GM12872 (cell line): ENCODE measurements at regions not wholly inside any gene's neighbourhood (a gene's known extent, or its start where the extent isn't known, plus 50 kb on each side); places are given as distances from the start of the nearest gene placed in this dataset.
A peak's percentile ranks its signal among the peaks of the same experiment; 100 is the strongest.

ENCODE experiments used
- TF ChIP-seq, protein P1 (sequence below): IDR thresholded peaks from 3 replicates; pipeline ENCODE4 v1.5.1; 2011; ENCODE audit warnings: low read depth, mild to moderate bottlenecking, low read length, moderate library complexity; ENCODE audit not compliant: insufficient read depth

DNA sequence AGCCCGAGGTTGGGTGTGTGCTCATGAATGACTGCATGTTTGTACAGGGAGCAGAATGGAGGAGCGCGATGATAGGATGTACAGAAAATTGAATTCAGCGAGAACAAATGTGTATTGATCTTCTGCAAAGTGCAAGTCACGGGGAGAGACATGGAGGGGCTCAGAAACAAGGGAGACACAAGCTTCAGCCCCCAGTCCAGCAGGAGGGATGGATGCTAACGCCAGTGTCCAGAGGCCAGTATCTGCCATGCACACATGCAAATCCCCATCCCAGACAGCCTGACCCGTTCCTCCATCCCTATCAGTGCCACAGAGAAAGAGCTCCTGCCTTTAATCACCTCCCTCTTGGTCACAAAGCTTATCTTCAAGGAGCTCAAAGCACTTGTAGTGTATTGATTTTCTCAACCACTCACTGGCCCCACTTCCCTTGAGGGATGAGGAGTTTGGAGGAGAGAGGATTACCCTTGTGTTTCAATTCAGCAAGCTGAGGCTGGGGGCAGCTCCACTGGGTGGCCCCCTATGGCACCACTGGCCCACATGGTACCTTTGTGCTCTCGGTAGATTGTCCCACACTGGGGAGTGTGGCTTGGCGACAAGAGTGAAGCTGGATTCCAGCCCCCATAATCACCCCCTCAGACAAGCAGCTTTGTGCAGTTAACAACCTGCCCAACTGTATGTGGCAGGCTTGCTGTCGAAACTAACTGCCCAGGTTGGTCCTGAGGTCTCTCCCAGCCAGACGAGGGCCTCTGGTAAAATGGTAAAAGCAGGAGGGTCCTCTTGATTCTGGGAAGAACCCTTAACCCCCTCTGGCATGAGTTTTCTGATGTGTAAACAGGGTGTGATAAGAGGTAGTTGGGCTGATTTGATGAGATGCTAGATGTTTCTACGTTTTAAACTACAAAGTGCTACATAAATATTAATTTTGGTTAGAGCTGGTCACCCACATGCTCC lies 151.6 kb upstream of the UNC5B start:
- TF ChIP-seq, protein P1, sequence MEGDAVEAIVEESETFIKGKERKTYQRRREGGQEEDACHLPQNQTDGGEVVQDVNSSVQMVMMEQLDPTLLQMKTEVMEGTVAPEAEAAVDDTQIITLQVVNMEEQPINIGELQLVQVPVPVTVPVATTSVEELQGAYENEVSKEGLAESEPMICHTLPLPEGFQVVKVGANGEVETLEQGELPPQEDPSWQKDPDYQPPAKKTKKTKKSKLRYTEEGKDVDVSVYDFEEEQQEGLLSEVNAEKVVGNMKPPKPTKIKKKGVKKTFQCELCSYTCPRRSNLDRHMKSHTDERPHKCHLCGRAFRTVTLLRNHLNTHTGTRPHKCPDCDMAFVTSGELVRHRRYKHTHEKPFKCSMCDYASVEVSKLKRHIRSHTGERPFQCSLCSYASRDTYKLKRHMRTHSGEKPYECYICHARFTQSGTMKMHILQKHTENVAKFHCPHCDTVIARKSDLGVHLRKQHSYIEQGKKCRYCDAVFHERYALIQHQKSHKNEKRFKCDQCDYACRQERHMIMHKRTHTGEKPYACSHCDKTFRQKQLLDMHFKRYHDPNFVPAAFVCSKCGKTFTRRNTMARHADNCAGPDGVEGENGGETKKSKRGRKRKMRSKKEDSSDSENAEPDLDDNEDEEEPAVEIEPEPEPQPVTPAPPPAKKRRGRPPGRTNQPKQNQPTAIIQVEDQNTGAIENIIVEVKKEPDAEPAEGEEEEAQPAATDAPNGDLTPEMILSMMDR = no peak

DNA sequence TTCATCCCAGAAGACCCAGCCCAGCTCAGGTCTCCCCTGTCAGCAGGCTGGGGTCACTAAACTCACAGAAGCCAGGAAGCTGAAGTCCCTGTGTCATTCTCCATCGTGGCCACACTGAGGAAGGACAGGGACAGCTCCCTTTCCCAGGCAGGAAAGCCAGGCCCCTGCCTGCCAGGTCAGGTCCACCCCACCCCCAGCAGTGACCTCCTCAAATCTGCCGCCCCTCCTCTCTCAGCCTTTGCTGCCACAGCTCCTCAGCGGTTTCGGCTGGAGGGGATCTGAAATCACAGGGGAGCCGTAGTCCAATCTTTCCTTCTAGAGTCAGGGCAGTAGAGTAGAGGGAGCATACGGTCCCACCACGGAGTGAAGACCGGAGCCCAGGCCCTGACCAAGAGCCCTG lies 150.9 kb upstream of the UNC5B start:
- TF ChIP-seq, protein P1 = no peak

DNA sequence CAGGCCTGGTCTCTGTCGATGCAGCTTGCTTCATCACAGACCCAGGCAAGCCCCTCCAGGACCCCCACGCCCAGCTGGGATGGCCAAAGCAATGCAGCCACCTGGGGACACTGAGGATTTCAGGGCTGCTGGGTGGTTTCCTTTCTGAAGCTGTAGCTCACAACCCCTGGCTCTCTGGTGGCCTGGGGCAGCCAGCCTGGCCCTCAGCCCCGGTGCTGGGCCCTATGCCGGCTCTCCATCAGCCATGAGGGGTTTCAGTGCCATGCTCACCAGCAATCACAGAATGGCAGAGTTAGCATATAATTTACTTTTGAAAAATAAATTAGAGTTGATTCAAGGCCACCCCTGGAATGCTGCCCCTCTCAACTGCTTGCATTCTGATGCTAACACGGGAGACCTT lies 150.2 kb upstream of the UNC5B start:
- TF ChIP-seq, protein P1 = no peak

DNA sequence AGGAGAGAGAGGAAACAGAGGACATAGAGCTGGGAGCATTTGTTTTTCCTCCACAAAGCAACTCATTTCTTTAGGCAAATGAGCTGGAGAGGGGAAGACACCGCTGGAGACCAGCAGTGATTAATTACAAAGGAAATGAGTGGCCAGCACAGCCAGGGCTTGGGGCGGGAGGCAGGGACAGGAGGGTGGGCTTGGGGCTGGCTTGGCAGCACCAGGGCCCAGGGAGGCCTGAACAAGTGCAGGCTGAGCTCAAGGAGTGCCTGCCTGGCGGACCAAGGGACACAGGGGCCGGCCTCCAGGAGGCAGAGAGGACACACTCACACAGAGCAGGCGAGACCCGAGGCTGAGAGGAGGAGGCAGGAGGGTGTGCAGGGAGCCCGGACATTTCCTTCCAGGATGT lies 149.0 kb upstream of the UNC5B start:
- TF ChIP-seq, protein P1 = no peak

DNA sequence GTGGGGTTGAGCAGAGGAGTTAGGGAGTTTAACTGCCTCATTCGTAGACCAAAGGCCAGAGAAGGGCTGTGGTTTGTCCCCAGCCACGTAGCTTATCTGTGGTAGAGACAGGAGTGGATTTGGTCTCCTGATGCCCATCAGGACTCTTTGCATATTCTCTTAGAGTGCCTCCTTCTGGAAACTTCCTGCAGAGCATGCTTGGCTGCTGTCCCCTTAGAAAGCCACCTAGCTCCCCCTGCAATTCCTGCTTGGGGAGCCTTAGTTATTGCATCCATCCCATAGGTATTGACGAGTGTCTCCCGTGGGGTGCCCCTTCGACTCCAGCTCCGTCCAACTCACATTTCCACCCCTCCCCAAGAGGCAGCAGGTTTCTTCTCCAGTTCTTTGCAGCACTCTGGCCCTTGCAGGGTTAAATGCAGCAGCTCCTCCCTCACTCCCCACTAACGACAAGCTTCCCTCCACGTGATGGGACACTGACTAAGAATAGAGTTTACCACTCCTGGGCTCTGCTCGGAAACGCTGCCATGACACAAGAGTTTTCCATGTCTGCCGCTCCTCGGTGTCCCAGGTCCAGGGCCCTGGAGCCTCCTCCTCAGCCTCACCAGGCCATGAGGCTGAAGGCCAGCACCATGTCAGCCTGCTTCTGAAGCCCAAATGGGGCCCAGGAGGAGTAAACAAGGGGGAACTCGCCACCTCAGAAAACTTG lies 147.8 kb upstream of the UNC5B start:
- TF ChIP-seq, protein P1 = peak; percentile 41; the same call in 2 of the 3 replicates

DNA sequence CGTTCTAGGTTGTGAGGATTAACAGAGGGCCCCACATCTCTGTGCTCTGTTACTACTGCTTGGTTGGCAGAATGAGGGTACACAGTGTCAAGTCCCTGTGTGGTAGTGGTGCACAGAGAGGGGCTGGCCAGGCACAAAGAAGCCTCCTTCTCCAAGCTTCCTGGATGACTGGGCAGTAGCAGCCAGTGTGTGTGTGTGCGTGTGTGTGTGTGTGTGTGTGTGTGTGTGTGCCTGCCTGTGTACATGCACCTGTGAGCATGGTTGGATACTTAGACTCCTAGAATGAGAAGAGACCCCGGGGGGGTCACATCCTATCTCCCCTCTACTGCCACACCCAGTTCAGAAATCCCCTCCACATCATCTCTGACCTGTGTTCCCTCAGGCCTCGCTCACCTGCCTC lies 146.7 kb upstream of the UNC5B start:
- TF ChIP-seq, protein P1 = no peak

DNA sequence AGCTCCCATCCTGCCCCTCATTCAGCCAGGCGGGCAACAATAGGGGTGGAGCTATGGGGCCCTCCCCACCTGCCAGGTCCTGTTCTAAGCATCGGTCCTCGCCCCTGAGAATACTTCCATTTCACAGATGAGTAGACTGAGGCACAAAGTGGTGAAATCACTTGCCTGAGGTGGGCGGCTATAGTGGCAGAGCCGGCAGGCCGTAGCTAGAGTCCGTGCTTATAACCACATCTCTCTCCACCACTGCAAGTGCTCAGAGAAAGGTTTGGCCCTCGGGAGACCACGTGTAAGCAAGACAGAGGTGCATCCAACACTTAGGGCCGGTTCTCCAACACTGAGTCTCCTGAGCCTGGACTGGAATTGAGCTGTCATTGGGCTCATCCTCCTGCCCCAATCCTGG lies 145.8 kb upstream of the UNC5B start:
- TF ChIP-seq, protein P1 = no peak
